CD4-positive, alpha-beta T cell treated with Interleukin-1 beta for 1 hour (primary cell): ENCODE measurements at regions not wholly inside any gene's neighbourhood (a gene's known extent, or its start where the extent isn't known, plus 50 kb on each side); places are given as distances from the start of the nearest gene placed in this dataset.
"Not testable (repeated sequence)": the region's sequence is repeated elsewhere in the genome, so short reads cannot be mapped to it uniquely, and the experiment has no call there.

ENCODE experiments used
- DNase-seq, 2 donors: peaks; one replicate each; pipeline ENCODE4 v3.0.0-alpha.2; 2020 to 2022

GRCh38 chr10:60564475-60564874 is 174.8 kb upstream of the ANK3 start:
- DNase-seq = no peak

DNA sequence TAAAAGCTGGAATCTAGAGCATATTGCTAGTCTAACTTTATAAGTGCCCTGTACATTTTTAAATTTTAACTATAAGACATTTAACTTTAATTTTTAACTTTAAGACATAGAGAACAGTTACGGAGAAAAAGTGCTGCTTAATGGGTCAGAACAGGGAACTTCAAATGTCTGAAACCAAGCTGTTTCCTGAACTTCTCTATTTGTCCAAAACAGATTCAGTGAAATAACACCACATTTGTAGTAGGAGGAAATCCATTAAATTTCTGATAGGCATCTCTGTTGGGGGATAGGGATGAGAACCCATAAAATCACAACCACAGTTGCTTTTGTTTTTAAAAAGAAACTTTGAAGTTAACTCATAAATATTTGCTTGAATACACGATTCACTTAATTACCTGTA is 170.8 kb upstream of the ANK3 start:
- DNase-seq = no peak

- no peak for DNase-seq
Observed at GRCh38 chr10:60555700-60556099, 166.0 kb upstream of the ANK3 start.

GRCh38 chr10:60549686-60550085 is 160.0 kb upstream of the ANK3 start:
- DNase-seq = peak in 1 of 2 donors; percentile 19

DNA sequence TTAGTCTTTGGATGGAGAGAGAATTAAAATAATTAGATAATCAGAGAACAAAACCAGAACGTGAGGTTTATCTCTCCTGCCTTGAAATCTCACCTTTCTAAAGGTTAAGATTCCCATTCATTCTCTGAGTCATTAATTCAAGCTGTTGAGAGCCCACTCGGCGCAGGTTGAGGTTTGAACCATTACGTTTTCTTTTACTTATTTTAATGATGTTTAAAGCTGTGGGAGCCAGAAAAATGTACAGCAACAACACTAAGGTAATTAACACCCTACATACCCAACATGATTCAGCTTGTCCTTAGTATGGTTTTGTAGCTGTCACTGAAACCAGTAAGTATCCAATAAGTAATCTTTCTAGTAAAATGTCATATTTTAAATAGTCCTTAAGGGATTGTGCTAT is 153.0 kb upstream of the ANK3 start:
- no peak for DNase-seq

DNA sequence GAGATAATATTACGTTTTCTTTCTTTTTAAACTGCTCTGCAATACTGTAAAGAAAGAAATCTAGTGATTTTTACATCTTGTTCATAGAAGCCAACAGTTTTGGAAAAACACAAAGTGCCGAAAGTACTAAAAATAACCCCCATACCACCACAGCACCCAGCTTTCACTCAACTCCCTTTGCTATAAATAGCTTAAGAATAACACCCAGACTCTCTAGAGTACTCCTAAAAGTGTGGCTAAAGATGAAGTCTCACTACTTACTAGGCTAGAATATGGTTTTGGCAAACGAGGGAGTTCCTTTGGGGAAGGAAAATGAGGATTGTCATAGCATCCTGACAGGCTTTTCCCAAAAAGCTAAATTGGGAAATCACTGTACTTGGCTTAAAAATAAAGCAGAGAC is 151.8 kb upstream of the ANK3 start:
- DNase-seq = no peak

DNA sequence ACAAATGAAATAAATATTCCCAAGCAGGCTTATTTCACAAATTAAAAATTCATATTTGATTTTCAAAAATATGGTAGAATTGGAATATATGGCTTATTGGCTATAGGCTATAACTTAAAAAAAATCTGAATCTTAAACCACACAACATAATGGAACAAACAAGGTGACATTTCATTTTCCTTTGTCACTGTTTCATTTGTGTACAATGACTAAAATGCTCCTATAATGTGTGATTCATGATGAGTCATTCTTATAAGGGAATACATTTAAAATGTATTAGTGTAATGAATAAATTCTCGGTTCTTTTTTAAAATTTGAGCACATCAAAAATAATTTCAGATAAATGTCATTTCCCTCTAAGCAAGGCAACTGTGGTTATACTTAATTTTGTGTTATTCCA is 148.0 kb upstream of the ANK3 start:
- no peak for DNase-seq

DNA sequence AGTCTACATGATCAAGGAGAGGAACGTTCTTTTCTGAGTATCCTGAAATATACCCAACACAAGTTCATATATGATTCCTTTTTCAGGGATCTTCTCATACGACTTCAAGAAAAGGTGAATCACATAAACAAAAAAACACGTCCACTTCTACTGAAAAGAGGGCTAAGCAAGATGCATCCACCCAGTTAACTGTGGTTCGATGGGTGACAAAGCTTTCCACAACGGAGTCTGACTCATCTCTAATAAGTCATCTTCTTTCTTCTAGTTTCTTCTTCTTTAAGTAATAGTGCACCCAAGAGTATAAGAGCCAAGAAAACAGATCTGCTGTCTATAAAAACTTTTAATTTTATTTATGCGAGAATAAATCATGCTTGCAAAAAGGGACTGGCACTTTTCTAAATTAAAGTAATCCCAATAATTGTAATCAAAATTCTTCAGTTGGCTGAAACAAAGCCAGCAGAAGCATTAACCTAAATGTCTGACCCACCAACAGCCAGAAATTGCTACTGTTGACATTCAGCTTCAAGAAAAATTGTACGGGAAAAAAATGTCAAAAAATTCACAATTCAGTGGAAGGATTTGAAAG is 146.9 kb upstream of the ANK3 start:
- DNase-seq = no peak

DNA sequence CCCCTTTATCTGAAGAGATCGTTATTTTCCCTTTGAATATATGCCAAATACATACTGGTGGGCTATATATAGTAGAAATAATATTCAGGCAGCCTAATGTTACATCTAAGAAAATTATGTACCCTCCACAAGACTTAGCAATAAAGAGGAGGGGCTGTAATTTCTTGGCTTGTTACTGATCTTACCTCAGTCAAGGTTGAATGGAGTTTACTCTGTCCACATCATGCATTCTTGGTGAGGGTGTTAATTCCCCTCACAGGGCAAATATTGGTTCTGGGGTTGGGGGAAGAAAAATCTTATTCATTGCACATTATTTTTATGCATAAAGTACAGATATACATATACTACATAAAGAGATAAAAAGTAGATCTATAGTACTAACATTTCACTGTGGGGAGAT is 145.8 kb upstream of the ANK3 start:
- DNase-seq = no peak

GRCh38 chr10:60534761-60535389 is 145.2 kb upstream of the ANK3 start:
- DNase-seq = no peak

GRCh38 chr10:60532696-60533468 is 143.2 kb upstream of the ANK3 start:
- no peak for DNase-seq

DNA sequence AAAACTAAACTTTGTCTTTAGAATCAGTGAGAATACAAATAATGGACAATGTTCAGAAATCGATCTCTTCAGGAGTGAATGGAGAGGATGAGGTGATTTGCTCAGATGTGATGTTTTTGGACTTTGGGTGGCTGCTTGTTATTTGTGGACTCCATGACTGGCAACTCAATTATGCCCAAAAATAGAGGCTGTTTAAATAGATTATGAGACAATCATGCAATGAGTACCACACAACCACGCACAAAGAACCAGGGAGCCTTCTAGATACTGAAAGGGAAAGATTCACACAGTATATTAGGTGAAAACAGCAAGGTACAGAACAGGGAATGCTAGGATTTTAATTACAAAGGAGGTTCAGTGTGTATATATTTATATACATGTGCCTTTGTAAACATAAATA is 141.3 kb upstream of the ANK3 start:
- no peak for DNase-seq

- DNase-seq = no peak
Observed at GRCh38 chr10:60527676-60528075, 138.0 kb upstream of the ANK3 start.

- DNase-seq = no peak
Observed at GRCh38 chr10:60525716-60526585, 136.3 kb upstream of the ANK3 start.

- no peak for DNase-seq
Observed at GRCh38 chr10:60524541-60524940, 134.9 kb upstream of the ANK3 start.

DNA sequence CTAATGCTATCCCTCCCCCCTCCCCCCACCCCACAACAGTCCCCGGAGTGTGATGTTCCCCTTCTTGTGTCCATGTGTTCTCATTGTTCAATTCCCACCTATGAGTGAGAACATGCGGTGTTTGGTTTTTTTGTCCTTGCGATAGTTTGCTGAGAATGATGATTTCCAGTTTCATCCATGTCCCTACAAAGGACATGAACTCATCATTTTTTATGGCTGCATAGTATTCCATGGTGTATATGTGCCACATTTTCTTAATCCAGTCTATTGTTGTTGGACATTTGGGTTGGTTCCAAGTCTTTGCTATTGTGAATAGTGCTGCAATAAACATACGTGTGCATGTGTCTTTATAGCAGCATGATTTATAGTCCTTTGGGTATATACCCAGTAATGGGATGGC is 133.7 kb upstream of the ANK3 start:
- DNase-seq = not testable (repeated sequence)

DNA sequence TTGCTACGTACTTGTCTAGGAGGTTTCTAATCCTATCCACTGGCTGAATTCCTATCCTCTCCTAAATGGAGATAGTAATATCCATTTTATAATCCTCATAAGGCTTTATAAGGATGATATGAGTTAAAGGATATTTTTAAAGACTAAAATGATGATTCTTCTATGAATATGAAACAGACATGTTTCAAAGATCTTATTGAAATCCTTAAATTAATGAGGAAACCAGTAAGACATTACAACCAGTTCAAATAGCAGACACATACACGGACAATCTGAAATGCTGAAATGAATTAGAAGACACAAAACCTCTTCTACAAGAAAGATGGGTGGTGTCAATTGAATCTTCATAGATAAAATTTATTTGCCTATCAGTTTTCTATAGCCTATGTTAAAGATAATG is 132.9 kb upstream of the ANK3 start:
- no peak for DNase-seq

- no peak for DNase-seq
Observed at GRCh38 chr10:60521974-60522405, 132.3 kb upstream of the ANK3 start.

DNA sequence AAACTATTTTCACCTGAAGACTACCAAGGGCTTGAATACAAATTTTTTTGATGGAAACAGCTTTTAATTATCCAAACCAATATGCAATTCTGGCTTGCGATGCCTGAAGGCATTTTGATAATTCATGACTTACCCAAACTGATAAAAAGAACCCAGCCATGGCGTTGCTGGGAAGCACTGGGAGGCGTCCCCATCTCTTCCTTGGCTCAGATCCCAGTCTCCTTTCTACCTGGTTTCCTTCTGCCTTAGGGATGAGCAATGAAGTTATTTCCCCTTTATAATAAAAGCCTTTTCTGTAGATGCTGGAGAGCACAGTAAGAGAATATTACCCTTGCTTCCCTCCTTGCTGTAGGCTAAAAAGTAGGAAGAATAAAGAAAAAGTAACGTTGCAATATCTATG is 129.1 kb upstream of the ANK3 start:
- DNase-seq = no peak

GRCh38 chr10:60517805-60518204 is 128.1 kb upstream of the ANK3 start:
- DNase-seq = no peak

DNA sequence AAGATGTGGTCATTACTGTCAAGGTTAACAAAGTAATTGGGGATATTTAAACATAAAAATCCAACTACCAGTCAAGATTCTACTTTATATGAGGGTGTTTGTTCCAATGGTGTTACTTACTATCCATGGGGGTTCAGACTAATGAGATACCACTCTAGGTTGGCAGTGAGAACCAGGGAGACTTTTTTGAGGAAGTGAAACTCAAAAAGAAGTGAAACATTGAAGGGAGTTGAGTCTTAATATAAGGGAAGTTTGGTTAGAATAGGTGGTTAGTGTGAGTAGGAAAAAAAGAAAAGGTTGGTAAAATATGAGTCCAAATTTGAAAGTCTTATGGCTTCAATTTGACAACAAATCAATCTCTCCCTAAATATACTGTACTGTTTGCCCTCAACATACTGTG is 123.6 kb upstream of the ANK3 start:
- no peak for DNase-seq

DNA sequence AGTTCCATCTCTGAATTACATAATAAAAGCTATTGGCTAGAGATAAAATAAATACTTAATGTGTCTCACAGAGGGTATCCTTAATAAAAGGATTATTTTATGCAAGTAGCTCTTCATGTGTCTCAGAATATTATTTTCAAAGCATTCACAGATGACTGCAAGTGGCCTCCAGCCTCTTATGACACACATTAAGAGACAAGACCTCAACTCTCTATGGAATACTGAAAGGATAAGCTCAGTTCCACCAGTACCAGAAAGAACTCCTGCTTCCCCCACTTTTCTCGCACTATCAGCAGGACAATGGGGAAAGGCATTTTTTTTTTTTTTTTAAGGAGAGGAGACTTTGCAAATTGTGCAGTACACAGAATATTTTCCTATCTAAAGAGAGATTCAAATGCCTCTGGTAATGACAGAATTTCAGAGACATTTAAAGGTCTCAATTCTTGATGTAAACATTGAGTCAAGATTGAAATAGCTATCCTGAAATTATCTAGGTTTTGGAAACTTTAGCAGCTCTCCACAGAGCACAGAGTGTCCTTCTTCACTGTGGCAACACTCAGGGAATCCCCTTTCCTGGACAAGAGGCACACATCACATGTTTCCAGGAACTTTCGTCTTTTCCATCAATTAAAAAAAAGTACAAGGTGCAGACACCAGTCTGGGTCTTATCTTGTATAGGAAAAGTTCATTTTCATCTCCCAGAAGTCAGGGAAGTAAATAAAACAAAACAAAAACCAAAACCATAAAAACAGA is 122.0 kb upstream of the ANK3 start:
- DNase-seq = no peak

DNA sequence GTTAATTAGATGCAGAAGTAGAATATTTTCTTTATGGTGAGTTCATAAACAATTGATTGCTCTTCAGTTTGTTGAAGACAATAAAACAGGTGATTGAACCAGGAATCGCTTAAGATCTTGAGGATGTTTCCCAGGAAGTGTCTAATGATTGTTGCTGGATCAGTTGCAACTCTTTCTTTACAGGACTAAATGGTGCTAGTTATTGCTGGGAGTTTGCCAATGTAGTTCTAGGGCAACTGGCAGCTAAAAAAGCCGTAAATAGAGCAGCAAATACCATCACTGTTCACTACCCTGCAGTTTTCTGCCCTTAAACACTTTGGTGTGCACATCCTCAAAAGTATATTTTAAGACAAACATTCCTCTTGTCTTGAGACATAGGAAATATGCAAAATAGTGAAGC is 119.2 kb upstream of the ANK3 start:
- no peak for DNase-seq
